AML-193 (cell line): ENCODE measurements at regions not wholly inside any gene's neighbourhood (a gene's known extent, or its start where the extent isn't known, plus 50 kb on each side); places are given as distances from the start of the nearest gene placed in this dataset.
A peak's percentile ranks its signal among the peaks of the same experiment; 100 is the strongest.

ENCODE experiments used
- DNase-seq, 2 experiments: peaks; one replicate each; lab custom pipeline; 2025; lab: John Stamatoyannopoulos, UW

DNA sequence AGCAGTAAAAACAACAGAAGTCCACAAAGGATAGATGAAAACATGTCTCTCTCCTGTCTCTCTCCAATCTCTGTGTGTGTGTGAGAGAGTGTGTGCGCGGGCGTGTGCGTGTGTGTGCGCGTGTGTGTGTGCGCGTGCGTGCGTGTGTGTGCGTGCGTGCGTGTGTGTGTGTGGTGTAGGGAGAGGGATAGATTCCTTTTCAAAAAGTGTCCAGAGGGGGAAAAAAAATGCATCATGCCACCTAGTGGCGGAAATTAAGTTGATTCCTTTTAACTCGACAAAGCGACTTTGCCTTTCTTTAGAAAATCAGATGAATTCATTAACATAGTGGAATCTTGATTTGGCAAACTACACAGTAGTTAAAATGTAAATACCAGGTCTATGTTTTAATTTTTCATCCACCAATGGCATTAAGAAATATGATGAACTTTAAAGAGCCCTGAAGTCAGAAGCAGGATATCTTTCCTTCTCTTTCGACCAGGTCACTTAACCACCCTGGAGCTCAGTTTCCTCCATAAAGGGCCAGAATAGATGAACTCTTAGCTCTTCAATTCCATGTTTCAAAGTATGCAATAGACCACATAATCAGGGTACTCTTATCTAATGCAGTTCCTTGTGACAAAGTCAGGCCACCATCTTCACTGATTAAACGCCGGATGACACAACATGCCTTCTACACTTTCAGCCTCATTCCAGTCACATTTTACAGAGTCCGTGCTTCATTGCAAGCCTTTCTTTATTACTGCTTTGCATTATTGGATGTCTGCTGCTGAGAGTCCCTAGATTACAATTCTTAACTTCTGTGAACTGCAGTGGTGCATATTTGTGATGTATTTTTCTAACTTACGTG lies 162.8 kb downstream of the FBXO8 start:
- peak; percentile 56 to 58 for DNase-seq

DNA sequence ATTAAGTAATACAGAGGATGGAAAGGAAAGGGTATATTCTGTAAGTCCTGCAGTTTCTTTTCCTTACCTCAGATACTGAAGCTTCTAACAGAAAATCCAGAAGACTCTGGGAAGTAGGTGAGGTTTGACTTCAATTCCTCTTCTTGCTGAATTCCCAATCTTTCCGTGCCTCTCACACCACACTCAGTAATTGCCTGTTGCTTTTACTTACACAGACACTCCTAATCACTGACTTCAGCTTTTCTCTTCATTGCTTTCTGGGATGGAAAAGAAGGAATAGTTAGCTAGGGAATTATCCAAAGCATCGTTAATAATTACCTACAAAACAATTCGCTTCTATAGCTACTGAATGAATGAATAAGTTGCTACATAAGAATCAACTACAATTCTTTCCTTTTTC lies 163.6 kb downstream of the FBXO8 start:
- no peak for DNase-seq

DNA sequence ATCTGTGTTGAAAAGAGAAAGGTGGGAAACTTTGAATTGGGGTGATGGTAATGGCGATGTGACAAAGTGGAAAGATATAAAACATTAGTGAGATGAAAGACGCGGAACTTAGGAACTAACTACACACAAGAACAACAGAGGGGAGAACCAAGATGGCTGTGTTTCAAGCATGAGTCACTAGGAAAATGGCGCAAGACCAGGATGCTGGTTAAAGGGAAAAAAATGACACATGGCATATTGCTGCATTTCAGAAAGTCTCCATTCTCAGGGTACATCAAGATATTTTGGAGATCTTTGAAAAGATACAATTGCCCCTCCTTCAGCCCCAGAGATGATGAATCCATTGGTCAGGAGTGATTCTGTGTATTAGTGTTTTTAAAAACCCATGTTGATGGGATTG lies 164.4 kb downstream of the FBXO8 start:
- DNase-seq: peak; percentile 10 to 15

DNA sequence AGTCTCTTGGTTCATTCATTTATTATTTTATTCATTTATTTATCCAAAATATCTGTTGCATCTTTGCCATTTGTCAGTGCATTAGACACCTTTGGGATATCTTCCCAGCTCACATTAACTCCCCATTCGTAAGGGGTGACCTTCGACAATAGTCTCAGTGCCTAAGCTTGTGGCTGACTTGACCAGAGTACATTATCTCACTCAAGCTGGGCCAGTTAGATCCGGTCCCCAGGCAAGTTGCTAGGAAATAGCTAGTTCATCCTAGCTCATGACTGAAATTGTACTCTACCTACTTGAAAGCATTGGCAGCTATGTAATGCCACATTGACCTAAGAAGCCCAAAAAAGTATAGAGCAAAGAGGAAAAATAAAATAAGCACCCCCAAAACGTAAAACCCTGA lies 165.3 kb downstream of the FBXO8 start:
- no peak for DNase-seq

DNA sequence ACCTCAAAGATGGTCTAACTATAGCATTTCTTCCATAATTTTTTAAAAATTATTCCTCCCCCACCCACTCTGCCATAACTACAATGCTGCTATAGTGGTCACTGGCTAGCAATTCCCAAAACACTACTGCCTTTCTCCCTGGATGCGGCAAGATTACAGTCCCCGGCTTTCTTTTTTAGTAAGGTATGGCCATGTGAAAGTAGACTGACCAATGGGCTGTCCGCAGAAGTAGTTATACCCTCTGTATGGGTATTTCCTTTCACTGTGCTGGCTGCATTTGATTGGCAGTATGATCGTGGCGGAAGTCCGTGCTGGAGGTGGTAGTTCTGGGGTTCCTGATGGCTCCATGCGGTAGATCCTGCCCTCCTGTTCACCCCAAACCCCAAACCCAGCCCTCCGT lies 166.0 kb downstream of the FBXO8 start:
- no peak for DNase-seq

DNA sequence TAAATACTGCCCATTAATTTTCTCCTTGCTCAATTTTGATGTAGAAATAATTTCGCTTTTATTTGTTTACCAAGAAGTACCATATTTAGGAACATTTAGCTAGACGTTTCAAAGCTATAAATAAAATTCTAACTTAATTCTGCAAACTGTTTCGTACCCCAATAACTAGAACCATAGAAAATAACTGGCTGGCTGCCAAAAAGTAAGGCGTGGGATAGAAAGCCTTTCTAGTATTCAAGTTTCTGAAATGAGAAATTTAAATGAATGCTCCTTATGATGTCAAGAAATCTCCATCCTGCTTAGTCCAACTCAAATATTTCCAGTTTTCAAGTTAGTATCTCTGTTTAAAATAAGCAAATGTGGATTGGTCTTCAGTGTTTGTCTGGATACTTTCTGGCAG lies 167.4 kb downstream of the FBXO8 start:
- no peak for DNase-seq

DNA sequence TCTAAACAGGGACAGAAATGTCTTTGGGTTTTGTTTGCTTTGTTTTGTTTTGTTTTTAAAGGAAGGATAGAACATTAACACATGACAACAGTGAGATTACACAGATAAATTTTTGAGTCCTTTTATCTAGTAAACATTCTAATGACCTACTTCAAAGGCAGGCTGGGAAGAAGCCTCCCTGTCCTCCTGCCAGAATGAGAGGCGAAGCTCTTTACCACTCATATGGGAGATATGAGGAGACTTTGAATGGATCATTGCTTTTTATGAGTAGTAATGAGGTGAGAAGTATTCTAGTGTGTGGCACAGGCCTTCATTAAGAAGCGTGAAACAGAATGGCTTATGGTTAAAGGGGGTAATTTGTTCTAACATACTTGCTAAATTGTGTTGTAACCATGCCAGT lies 172.0 kb downstream of the FBXO8 start:
- no peak for DNase-seq

DNA sequence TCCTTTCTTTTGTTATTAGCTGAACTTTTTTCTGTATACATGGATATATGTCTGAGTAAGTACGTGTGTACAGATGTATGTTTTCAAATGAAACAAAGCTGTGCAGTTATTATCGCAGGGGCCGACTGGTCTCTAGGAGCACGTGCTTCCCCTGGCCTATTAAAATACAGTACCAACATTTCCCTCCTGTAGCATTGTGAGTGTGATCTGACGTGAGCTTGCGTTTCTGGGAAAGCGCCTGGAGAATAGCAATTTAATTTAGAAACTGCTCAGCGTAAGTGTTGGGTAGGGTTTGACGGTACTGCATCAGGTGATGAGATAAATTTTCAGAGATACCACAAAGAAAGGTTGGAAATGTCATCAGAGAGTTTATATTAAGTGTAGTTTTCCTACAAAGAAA lies 173.3 kb downstream of the FBXO8 start:
- DNase-seq: no peak

DNA sequence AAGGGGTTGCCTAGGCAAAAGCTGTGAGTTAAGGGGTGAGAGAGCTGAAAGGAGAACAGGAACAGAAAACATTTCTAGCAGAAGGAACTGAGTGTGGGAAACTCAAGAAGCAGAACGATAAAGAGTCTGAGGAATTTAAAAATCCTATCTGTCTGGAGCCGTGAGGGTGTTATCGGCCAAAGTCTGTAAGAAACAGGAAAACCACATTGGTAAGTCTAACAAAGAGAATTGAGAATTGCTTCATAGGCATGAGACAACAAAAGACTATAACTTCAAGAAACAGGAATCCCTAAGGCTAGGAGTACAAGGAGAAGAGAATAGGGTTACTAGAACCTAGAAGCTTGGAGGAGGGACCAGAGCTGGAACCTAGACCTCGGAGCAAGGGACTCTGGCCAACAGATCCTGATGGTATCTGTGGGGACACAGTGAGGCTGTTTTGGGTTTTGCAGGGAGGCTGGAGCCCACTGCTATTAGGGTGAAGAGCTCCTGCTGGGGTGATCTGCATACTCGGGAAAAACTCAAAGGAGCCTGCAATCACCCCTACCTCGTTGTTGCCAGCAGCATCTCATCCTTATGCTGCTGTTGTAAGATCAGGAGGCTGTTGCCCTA lies 175.6 kb downstream of the FBXO8 start:
- peak; percentile 47 to 61 for DNase-seq

DNA sequence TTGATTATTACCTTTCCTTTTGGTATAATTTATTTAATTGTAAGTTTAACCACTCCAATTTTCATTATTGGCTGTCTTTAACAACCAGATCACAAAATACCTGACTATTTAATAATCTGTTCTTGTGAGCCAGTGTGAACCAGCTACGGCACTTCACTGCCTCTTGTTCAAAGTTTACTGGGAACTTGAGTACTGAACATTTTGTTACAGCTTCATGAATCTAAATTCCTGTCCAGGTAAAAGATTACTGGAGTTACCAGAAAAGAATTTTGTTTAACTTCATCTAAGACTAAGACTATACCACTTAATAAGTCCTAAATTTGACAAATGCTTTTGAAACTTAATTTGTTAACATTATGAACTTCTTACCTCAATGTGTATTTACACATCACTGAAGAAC lies 178.3 kb downstream of the FBXO8 start:
- DNase-seq: no peak

DNA sequence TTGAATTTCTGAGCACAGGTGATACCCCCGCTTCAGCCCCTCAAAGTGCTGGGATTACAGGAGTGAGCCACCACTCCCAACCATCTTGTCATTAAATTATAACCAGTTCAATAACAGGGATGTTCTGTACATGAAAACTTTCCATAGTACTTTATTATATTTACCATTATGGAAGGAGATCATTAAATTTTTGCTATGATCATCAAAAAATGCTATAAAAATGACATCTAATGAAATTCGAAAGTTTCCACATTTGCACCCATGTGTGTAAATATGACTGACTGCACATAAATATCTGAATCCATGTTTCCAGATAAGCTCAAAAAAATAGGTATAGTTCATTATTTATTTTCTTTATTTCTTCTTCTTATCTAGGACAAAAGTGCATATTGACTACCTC lies 182.6 kb downstream of the FBXO8 start:
- no peak for DNase-seq

DNA sequence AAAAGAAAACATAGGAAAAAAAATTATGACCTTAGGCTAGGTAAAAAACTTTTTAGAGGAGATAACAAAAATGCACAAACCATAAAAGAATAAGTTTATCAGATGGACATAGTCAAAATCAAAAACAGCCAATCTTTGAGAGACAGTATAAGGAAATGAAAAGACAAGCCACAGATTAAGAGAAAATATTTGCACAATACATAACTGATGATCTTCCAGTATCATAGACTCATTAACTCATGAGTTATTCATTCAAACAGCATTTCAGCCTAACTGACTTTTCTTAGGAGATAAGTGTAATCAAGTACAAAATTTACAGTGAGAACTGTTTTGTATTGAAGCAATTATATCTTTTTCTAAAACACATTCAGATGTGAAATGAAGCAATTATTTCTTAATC lies 183.8 kb downstream of the FBXO8 start:
- no peak for DNase-seq

DNA sequence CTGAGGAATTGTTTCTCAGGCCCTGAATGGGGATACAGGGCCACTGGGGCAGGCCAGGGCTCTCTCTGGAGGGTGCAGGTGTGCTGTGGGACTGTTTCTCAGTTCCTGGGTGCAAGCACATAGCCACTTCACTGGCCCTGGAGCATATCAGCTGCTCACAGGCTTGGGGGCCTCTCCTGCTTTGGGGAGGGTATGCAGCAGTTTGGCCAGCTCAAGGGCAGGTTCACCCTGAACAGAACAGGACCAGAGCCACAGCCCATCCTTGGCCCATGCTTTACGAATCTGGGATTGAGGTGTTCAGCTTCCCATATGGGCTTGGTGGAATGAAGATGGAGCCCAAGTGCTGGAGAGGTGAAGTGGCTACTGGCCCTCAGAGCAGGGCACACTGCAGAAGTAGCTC lies 186.5 kb downstream of the FBXO8 start:
- DNase-seq: no peak

DNA sequence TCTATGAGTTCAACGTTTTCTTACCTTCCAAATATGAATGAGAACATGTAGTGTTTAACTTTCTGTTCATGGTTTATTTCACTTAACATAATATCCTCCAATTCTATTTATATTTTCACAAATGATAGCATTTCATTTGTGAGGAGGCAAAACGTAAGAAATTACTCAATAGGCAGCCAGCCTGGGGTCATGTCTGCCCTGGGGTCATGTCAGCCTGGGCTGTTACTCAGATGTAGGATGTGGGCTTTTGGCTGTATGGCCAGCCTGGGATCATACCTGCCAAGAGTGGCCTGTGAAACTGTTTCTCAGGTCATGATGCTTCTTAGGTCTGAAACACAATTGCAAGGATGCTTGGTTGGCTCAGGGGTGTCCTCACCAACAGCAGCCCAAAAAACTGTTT lies 187.0 kb downstream of the FBXO8 start:
- no peak for DNase-seq

DNA sequence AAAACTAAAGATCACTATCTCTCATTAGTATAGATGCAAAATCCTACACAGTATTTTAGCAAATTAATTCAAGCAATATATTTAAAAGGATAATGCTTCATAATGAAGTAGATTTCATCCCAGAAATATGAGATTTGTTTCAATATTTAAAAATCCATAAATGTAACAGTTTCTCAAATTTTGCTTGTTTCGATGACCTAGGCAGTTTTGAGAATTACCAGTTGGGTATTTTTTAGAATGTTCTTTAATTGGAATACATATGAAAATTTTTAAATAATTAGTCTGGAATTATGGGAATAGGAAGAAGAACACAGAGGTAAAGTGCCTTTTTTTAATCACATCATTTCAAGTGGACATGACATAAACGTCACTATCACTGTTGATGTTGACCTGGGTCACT lies 192.3 kb downstream of the FBXO8 start:
- DNase-seq: no peak

DNA sequence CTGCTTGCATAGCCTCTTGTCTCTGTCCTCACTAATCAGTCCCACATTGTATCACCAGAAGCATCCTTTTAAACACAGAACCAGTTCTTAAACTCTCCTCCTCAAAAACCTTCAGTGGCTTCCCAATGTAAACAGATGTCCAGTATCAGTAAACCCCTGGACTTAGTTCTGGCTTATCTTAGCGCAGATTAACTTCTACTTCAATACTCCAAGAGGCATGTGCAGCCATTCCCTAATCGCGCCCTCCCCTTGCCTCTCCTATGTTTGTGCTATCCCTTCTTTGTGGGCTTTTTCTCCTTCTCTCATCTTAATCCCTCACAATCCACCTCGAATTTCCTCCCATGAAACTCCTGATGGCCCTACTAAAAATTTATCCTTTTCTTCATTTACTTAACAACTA lies 193.8 kb downstream of the FBXO8 start:
- no peak for DNase-seq

DNA sequence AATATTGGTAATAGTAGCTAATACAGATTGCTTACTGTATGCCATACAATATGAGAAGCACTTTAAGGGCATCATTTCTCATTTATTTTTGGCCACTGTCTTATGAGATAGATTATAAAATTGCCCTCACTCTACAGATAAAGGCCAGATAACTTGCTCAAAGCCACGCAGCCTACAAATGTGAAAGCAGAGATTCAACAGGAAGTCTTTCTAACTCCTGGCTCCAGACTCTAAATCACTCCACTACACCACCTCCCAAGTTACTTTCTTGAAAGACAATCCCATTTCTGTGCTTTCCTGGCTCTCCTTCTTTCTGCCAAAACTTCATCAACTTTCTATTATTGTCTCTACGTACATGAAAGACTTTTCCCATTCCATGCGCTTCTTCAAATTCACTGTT lies 194.7 kb downstream of the FBXO8 start:
- DNase-seq: no peak

DNA sequence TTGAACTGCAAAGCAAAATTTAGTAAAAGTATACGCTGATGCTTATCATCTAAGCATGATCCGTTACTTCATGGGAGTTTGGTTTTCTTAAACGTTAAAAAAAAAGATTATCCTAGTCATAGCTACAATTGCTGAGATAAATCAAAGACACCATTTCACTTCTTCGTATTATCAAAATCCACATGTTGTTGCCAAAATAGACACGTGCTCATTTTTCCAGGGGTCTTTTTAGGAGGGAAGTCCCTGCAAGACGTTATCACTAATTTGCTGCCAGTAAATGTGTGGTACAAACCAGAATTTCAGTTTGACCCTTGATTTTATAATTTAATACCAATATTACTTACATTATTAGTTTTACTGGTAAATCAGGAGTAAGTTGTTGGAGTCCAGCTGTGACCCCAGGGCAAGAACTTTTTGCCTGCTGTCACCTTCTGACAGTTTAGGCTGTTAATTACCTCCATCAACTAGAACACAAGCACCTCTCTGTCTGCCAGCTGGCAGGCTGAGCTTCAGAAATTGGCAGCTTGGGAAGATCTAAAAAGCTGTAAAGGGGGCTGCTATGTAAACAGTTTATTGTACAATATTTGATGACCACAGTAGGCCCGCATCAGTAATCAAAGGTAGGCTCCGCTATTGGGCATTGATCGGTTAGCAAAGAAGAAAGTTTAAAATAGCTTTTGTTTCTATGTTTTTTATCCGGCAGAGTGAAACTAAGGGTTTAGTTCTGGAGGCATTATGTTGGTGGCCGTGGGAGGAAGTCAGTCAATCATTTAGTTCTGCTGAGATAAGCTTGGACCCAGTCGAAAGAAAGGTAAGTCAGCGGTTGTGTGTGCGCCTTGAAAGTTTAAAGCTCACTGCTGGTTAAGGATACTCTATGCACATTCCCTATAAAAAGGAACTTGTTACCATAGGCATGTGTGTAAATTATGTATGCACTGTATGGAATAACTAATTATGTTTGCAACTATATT lies 196.4 kb downstream of the FBXO8 start:
- DNase-seq: no peak

DNA sequence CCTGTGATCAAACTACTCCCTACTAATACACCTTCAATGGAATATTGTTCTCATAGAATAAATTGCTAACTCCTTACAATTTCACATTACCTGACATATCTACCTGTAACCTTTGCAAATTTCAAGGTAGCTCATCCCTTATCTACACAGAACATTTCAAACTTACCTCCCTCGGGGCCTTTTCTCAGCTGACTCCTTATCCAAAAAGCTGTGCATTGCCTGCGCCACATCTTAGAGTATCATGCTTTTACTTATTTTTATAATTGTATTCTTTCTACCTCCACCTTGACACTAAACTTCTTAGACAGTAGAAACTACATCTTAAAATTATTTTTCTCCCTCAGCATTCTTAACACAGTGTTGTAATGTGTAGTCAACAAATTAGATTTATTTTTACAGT lies 198.5 kb downstream of the FBXO8 start:
- DNase-seq: no peak

DNA sequence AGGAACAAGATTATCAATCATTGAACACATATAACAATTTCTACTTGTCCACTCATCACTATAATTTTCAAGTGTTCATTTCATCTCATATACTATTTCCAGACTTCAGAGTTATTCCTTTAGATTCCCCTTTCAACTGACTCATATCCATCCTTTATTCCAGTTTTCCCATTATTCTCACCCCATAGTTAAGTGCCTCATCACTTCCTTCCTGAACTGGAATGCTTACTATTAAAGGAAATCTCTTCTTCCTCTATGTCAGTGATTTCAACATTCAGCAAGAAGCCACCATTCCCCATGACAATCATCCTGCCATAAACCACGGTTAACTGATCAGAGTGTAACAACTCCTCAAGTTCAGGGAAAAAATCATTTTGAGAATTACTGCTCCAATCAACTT lies 198.9 kb downstream of the FBXO8 start:
- no peak for DNase-seq

DNA sequence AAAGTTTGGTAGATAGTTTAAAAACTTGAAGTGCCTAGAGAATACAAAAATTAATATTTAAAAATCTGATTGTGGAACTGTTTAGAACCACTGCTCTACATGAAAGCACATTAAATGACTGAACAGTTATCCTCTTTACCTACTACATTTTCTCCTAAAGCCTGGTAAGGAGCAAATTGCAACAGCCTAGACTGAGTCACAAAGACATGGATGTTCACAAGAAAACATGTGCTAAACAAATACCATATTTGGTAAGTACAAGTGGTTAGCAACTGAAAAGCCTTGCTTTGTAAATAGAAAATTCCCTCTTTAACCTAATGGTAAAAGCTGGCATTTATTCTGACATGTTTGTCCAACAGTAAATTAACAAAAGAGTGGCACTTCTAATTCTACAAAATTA lies 203.1 kb downstream of the FBXO8 start:
- DNase-seq: no peak

DNA sequence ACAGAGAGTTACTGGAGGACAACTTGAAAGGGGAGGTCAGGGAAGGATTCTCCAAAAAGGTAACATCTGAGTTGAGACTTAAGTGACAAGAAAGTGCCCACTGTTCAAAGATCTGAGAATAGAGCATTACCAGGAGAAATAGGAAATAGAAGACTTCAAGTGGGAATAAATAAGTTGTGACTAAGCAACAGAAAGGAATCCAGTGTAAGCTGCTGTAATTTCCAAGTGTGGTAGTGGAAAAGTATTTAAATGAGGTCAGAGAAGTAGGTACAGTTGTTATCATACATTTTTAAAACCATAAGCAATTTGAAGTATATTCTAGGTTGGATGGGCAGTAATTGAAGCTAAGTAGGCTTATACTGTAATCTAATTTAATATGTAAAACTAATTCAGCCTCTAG lies 211.9 kb downstream of the FBXO8 start:
- no peak for DNase-seq

DNA sequence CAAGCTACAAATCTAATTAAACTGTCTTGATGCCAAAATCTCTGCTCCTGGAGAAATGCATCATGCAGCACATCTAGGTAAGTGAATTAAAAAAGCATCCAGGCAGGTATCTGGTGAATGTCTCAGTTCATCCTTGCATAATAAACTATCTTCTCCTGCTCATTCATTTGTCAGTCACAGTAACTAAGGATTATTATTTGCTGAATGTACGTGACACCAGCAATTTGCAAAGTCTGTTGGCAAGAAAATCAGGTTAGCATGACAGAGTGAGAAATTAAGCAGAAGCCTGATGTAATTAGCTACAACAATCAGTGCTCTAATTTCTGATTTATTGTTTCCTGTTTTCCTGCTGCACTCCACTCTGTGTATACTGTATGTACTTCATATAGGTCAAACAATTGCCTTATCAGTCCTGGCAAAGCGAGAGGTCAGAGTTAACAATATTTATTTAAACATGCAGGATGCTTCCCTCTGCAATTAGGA lies 213.6 kb downstream of the FBXO8 start:
- DNase-seq: no peak
